Stomach (tissue), 4 donors: ENCODE measurements at regions not wholly inside any gene's neighbourhood (a gene's known extent, or its start where the extent isn't known, plus 50 kb on each side); places are given as distances from the start of the nearest gene placed in this dataset.

Experiments
- EP300 ChIP-seq: sonication (generic); formaldehyde crosslinking; IDR thresholded peaks from one replicate; pipeline ENCODE4 v1.6.1; 2017; ENCODE audit warnings: antibody characterized with exemption
- POLR2A ChIP-seq, 4 donors: fragments of 450-650 bp; IDR thresholded peaks; one replicate each; pipeline ENCODE4 v1.6.1; 2016; ENCODE audit warnings: antibody characterized with exemption in 4 of 4, control low read depth in 2 of 4, mild to moderate bottlenecking in 1 of 4, moderate library complexity in 1 of 4
- TF ChIP-seq, protein P1 (sequence below), 7 experiments: fragments of 450-650 bp in 4 of 7; fragments of 200-600 bp in 3 of 7; sonication (generic) in 3 of 7; IDR thresholded peaks; one replicate each; pipeline ENCODE4 v1.5.1; 2016 to 2019; ENCODE audit warnings: antibody characterized with exemption in 7 of 7, control low read depth in 2 of 7, mild to moderate bottlenecking in 1 of 7

DNA sequence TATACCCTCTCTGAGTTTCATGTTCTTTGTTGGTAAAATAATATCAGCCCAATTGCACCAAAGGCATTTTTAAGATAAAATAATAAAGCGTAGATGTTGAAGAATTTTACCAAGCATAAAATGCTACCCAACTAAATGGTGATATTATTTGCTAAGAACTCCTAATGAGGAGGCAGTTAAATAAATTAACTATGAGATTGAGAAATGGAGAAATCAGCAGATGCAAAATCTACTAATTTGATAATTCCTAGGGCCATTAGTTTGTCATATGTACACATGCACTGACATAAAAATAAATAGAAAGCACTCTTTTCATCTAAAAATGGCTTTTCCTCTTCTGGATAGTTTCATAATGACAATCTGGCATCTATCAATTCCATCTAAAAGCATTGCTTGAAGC lies 681.5 kb upstream of the FAM98A start:
- TF ChIP-seq, protein P1, sequence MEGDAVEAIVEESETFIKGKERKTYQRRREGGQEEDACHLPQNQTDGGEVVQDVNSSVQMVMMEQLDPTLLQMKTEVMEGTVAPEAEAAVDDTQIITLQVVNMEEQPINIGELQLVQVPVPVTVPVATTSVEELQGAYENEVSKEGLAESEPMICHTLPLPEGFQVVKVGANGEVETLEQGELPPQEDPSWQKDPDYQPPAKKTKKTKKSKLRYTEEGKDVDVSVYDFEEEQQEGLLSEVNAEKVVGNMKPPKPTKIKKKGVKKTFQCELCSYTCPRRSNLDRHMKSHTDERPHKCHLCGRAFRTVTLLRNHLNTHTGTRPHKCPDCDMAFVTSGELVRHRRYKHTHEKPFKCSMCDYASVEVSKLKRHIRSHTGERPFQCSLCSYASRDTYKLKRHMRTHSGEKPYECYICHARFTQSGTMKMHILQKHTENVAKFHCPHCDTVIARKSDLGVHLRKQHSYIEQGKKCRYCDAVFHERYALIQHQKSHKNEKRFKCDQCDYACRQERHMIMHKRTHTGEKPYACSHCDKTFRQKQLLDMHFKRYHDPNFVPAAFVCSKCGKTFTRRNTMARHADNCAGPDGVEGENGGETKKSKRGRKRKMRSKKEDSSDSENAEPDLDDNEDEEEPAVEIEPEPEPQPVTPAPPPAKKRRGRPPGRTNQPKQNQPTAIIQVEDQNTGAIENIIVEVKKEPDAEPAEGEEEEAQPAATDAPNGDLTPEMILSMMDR (IDR thresholded peaks at IDR 0.05), result no peak
- TF ChIP-seq POLR2A (IDR thresholded peaks at IDR 0.05) (no peak), EP300 (no peak)
